ENCODE measurements at regions not wholly inside any gene's neighbourhood (a gene's known extent, or its start where the extent isn't known, plus 50 kb on each side); places are given as distances from the start of the nearest gene placed in this dataset.

DNA sequence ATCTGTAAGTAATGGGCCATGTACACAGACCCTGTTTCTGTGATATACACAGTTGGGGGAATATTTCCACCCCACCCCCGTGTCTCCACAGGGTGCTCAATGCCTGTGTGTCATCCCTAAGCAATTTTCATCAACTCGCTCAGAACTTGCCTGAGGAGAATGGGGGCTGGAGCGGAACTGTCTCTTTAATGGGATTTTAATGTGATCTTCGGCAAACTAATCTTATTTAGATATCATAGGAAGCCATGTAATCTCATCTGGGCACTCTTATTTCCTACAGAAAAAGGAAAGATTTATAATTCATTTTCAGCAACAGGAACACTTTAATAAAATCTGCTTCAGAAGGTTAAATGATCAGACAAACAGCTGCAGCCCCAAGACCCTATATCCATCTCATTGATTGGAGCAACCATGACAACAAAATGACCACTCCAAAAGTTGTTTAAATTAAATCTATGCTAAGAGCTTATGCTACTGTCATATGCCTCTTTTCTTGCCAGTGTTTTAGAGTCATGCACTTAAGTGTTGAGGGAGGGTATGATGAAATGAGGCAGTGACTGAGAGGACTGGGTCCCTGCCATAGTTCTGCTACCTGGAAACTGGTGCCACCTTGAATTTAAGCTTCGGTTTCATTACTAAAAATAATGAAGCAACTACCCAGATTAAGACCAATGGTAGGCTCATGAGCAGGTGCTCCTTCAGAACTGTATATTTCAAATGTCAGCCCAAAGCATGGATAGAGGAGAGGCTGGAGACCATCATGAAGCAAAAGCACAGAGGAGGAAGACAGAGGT, 183.1 kb upstream of the DDX18 start:
- TF ChIP-seq CTCF (IDR thresholded peaks at IDR 0.05) (no peak), POLR2A (IDR thresholded peaks at IDR 0.05) (no peak)

All from Peyer's patch (tissue), 4 donors.